SK-N-SH (cell line): ENCODE measurements at regions not wholly inside any gene's neighbourhood (a gene's known extent, or its start where the extent isn't known, plus 50 kb on each side); places are given as distances from the start of the nearest gene placed in this dataset.

Experiments
- CTCF ChIA-PET: fragments of 300-600, 350-600 bp; formaldehyde crosslinking; extraction: SDS; loops from one replicate; lab custom pipeline; 2021; lab: Yijun Ruan, JAX
- POLR2A ChIA-PET: fragments of 350-600 bp; sonication (Branson Sonifier 250); formaldehyde crosslinking; extraction: SDS; loops from one replicate; lab custom pipeline; 2020; ENCODE audit warnings: antibody characterized with exemption, inconsistent platforms; lab: Yijun Ruan, JAX
- DNase-seq: peaks from one replicate; pipeline ENCODE4 v3.0.0; 2012
- H2AFZ ChIP-seq: fragments of 200-600 bp; sonication (generic); 2 replicates; pipeline ENCODE4 v1.8.1; 2016; ENCODE audit warnings: antibody characterized with exemption, mild to moderate bottlenecking, low read depth
- H3F3A ChIP-seq: fragments of 200-600 bp; sonication (generic); replicated peaks from 2 replicates; pipeline ENCODE3; 2016; ENCODE audit warnings: antibody characterized with exemption, mild to moderate bottlenecking; ENCODE audit not compliant: insufficient read depth
- H3K27ac ChIP-seq, 2 experiments: fragments of 200-500 bp in 1 of 2; fragments of 200-600 bp in 1 of 2; sonication (Bioruptor generic) in 1 of 2; sonication (generic), shearing (Covaris generic) in 1 of 2; 2 replicates each; pipeline versions ENCODE4 v1.5.1 to v1.6.1; 2014 to 2016; ENCODE audit warnings: low read depth in 2 of 2, inconsistent platforms in 1 of 2, low read length in 1 of 2, mild to moderate bottlenecking in 1 of 2, mixed read lengths in 1 of 2
- H3K27me3 ChIP-seq: fragments of 200-600 bp; sonication (generic), shearing (Covaris generic); 2 replicates; pipeline ENCODE4 v1.6.1; 2016; ENCODE audit warnings: mixed run types; ENCODE audit not compliant: insufficient read depth
- H3K36me3 ChIP-seq, 2 experiments: fragments of 200-500 bp in 1 of 2; fragments of 200-600 bp in 1 of 2; sonication (Bioruptor generic) in 1 of 2; sonication (generic) in 1 of 2; replicated peaks in 1 of 2; 2 replicates each; pipeline versions ENCODE3 to v1.5.1; 2014 to 2016; ENCODE audit warnings: low read length in 1 of 2, mild to moderate bottlenecking in 1 of 2; ENCODE audit not compliant: insufficient read depth in 2 of 2, control insufficient read depth in 1 of 2
- H3K4me1 ChIP-seq, 2 experiments: fragments of 200-500 bp in 1 of 2; fragments of 200-600 bp in 1 of 2; sonication (Bioruptor generic) in 1 of 2; sonication (generic), shearing (Covaris generic) in 1 of 2; 2 replicates each; pipeline versions ENCODE4 v1.5.1 to v1.6.1; 2014 to 2016; ENCODE audit warnings: low read depth in 1 of 2, low read length in 1 of 2, mixed run types in 1 of 2; ENCODE audit not compliant: insufficient read depth in 2 of 2, control insufficient read depth in 1 of 2
- H3K4me2 ChIP-seq: fragments of 200-600 bp; sonication (generic), shearing (Covaris generic); 2 replicates; pipeline ENCODE4 v1.6.1; 2017; ENCODE audit warnings: mixed run types
- H3K4me3 ChIP-seq, 2 experiments: fragments of 200-500 bp in 1 of 2; fragments of 200-600 bp in 1 of 2; sonication (Bioruptor generic) in 1 of 2; sonication (generic), shearing (Covaris generic) in 1 of 2; 2 replicates each; pipeline versions ENCODE4 v1.5.1 to v1.8.1; 2014 to 2016; ENCODE audit warnings: low read depth in 2 of 2, inconsistent platforms in 1 of 2, low read length in 1 of 2, mild to moderate bottlenecking in 1 of 2, mixed read lengths in 1 of 2, moderate library complexity in 1 of 2
- H3K79me2 ChIP-seq: fragments of 200-600 bp; sonication (generic); 2 replicates; pipeline ENCODE4 v1.8.1; 2017; ENCODE audit warnings: mild to moderate bottlenecking; ENCODE audit not compliant: insufficient read depth
- H3K9ac ChIP-seq: fragments of 200-600 bp; sonication (generic); 2 replicates; pipeline ENCODE4 v1.6.1; 2017; ENCODE audit warnings: mixed run types
- H3K9me2 ChIP-seq: fragments of 200-600 bp; sonication (generic); 2 replicates; pipeline ENCODE4 v1.6.1; 2017; ENCODE audit warnings: mixed run types
- H3K9me3 ChIP-seq: fragments of 200-600 bp; sonication (generic); 2 replicates; pipeline ENCODE4 v1.6.1; 2017; ENCODE audit warnings: mixed run types, mild to moderate bottlenecking, moderate library complexity
- H4K20me1 ChIP-seq: fragments of 200-600 bp; sonication (generic); 2 replicates; pipeline ENCODE4 v1.6.1; 2017; ENCODE audit warnings: mild to moderate bottlenecking, mixed run types; ENCODE audit not compliant: insufficient read depth
- CHD2 ChIP-seq: fragments of 150-350 bp; IDR thresholded peaks from 2 replicates; pipeline ENCODE4 v1.6.1; 2018; ENCODE audit warnings: low read length; ENCODE audit not compliant: partially characterized antibody
- EP300 ChIP-seq, 2 experiments: IDR thresholded peaks; 2 replicates each; pipeline versions ENCODE4 v1.4.0 to v1.6.1; 2012; ENCODE audit warnings: borderline replicate concordance in 1 of 2, low read depth in 1 of 2, low read length in 1 of 2
- EZH2phosphoT487 ChIP-seq: fragments of 200-600 bp; sonication (generic); IDR thresholded peaks from 2 replicates; pipeline ENCODE4 v1.6.1; 2017; ENCODE audit warnings: low read depth, mixed run types, mild to moderate bottlenecking, antibody characterized with exemption, moderate library complexity, borderline replicate concordance
- FOSL2 ChIP-seq: IDR thresholded peaks from 2 replicates; pipeline ENCODE4 v1.4.0; 2012; ENCODE audit warnings: low read depth, mild to moderate bottlenecking, moderate library complexity, borderline replicate concordance
- FOXM1 ChIP-seq: IDR thresholded peaks from 2 replicates; pipeline ENCODE4 v1.4.0; 2012; ENCODE audit warnings: low read depth, mild to moderate bottlenecking
- GABPA ChIP-seq: IDR thresholded peaks from 2 replicates; pipeline ENCODE4 v1.4.0; 2012; ENCODE audit warnings: low read depth, mild to moderate bottlenecking
- JUND ChIP-seq: IDR thresholded peaks from 2 replicates; pipeline ENCODE4 v1.4.0; 2012
- MEF2A ChIP-seq: IDR thresholded peaks from 2 replicates; pipeline ENCODE4 v1.4.0; 2012; ENCODE audit warnings: low read depth, borderline replicate concordance
- MXI1 ChIP-seq: IDR thresholded peaks from 2 replicates; pipeline ENCODE4 v1.6.1; 2012; ENCODE audit warnings: mild to moderate bottlenecking, low read depth, low read length, improper control_type of control experiment
- NFIC ChIP-seq: IDR thresholded peaks from 2 replicates; pipeline ENCODE4 v1.4.0; 2012; ENCODE audit warnings: borderline replicate concordance
- RAD21 ChIP-seq: IDR thresholded peaks from 2 replicates; pipeline ENCODE4 v1.6.1; 2012; ENCODE audit warnings: mild to moderate bottlenecking, low read length
- RFX5 ChIP-seq: IDR thresholded peaks from 2 replicates; pipeline ENCODE4 v1.6.1; 2012; ENCODE audit warnings: mild to moderate bottlenecking, improper control_type of control experiment, low read length
- RXRA ChIP-seq: IDR thresholded peaks from 2 replicates; pipeline ENCODE4 v1.4.0; 2012; ENCODE audit warnings: low read depth, mild to moderate bottlenecking, borderline replicate concordance
- WGBS: methylation state at CpG from one replicate; pipeline ENCODE4 v1.1.6; 2017; ENCODE audit warnings: low lambda C conversion rate; 5-methylcytosine and 5-hydroxymethylcytosine counted together
- TF ChIP-seq, protein P1 (sequence below): IDR thresholded peaks from 2 replicates; pipeline ENCODE4; 2012
- TF ChIP-seq, protein P2 (sequence below): IDR thresholded peaks from 2 replicates; pipeline ENCODE4 v1.4.0; 2012; ENCODE audit warnings: low read depth, borderline replicate concordance
- TF ChIP-seq, protein P3 (sequence below): IDR thresholded peaks from 2 replicates; pipeline ENCODE4 v1.6.1; 2012; ENCODE audit warnings: mild to moderate bottlenecking, low read depth, low read length, moderate library complexity
- TF ChIP-seq, protein P4 (sequence below): IDR thresholded peaks from 2 replicates; pipeline ENCODE4 v1.4.0; 2012; ENCODE audit warnings: low read depth

DNA sequence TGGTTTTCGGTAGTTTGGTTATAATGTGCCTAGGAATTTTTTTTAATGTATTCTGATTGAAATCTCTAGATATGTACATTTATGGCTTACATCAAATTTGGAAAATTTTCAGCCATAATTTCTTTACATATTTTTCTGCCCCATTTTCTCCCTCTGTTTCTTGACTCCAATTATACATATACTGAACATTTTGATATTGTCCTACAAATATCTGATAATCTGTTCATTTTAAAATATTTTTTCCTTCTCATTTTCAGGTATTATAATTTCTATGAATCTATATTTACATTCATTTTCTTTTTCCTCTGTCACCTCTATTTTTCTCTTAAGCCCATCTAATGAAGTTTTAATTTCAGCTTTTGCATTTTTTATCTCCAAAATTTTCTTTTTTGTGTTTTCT, 82.7 kb upstream of the TMLHE start (continued):
- TF ChIP-seq, protein P1, sequence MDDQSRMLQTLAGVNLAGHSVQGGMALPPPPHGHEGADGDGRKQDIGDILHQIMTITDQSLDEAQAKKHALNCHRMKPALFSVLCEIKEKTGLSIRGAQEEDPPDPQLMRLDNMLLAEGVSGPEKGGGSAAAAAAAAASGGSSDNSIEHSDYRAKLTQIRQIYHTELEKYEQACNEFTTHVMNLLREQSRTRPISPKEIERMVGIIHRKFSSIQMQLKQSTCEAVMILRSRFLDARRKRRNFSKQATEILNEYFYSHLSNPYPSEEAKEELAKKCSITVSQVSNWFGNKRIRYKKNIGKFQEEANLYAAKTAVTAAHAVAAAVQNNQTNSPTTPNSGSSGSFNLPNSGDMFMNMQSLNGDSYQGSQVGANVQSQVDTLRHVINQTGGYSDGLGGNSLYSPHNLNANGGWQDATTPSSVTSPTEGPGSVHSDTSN = no peak
- TF ChIP-seq MXI1 (no peak), MEF2A (no peak), FOXM1 (no peak)

DNA sequence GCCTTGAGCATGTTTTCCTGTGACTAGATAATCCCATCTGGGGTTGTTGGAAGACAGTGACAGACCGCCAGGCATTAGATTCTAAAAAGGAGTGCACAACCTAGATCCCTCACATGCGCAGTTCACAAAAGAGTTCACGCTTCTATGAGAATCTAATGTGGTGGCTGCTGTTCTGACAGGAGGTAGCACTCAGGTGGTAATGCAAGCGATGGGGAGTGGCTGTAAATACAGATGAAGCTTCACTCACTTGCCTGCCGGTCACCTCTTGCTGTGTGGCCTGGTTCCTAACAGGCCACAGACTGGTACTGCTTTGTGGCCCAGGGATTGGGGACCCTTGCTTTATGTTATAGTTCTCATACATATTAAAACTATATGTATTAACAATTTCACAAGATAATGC, 81.9 kb upstream of the TMLHE start:
- no peaks in the 10 kb centered on the region for H3K79me2 ChIP-seq
- H3K27me3 ChIP-seq = no peaks in the 10 kb centered on the region
- H3K4me2 ChIP-seq = no peak overlapping the region
- no peak for DNase-seq
- no peaks in the 10 kb centered on the region for H4K20me1 ChIP-seq
- H3K4me3 ChIP-seq = no peak overlapping the region
- no peaks in the 10 kb centered on the region for H3K4me1 ChIP-seq
- H2AFZ ChIP-seq = no peak overlapping the region
- H3F3A ChIP-seq = no peaks in the 10 kb centered on the region
- WGBS = 27% methylated on average over 5 of the region's 5 CpGs
- ChIA-PET CTCF (interaction anchor here (0.6 kb wide), 1 partner anchor 101 kb away, joined by 3 read pairs; no protein-coding TSS in a partner anchor), POLR2A (no interaction called here)
- no peaks in the 10 kb centered on the region for H3K9me3 ChIP-seq
- TF ChIP-seq RFX5 (no peak), CHD2 (no peak), EZH2phosphoT487 (no peak), RXRA (no peak), MXI1 (no peak), FOXM1 (no peak), GABPA (no peak), RAD21 (no peak), JUND (no peak), FOSL2 (no peak), EP300 (IDR thresholded peaks at IDR 0.05; ENCODE audit: borderline replicate concordance in 1 of 2, low read depth in 1 of 2, low read length in 1 of 2) (no peak), NFIC (no peak)
- TF ChIP-seq, protein P2, sequence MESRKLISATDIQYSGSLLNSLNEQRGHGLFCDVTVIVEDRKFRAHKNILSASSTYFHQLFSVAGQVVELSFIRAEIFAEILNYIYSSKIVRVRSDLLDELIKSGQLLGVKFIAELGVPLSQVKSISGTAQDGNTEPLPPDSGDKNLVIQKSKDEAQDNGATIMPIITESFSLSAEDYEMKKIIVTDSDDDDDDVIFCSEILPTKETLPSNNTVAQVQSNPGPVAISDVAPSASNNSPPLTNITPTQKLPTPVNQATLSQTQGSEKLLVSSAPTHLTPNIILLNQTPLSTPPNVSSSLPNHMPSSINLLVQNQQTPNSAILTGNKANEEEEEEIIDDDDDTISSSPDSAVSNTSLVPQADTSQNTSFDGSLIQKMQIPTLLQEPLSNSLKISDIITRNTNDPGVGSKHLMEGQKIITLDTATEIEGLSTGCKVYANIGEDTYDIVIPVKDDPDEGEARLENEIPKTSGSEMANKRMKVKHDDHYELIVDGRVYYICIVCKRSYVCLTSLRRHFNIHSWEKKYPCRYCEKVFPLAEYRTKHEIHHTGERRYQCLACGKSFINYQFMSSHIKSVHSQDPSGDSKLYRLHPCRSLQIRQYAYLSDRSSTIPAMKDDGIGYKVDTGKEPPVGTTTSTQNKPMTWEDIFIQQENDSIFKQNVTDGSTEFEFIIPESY = no peak
- TF ChIP-seq, protein P3, sequence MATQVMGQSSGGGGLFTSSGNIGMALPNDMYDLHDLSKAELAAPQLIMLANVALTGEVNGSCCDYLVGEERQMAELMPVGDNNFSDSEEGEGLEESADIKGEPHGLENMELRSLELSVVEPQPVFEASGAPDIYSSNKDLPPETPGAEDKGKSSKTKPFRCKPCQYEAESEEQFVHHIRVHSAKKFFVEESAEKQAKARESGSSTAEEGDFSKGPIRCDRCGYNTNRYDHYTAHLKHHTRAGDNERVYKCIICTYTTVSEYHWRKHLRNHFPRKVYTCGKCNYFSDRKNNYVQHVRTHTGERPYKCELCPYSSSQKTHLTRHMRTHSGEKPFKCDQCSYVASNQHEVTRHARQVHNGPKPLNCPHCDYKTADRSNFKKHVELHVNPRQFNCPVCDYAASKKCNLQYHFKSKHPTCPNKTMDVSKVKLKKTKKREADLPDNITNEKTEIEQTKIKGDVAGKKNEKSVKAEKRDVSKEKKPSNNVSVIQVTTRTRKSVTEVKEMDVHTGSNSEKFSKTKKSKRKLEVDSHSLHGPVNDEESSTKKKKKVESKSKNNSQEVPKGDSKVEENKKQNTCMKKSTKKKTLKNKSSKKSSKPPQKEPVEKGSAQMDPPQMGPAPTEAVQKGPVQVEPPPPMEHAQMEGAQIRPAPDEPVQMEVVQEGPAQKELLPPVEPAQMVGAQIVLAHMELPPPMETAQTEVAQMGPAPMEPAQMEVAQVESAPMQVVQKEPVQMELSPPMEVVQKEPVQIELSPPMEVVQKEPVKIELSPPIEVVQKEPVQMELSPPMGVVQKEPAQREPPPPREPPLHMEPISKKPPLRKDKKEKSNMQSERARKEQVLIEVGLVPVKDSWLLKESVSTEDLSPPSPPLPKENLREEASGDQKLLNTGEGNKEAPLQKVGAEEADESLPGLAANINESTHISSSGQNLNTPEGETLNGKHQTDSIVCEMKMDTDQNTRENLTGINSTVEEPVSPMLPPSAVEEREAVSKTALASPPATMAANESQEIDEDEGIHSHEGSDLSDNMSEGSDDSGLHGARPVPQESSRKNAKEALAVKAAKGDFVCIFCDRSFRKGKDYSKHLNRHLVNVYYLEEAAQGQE = no peak
- TF ChIP-seq, protein P4, sequence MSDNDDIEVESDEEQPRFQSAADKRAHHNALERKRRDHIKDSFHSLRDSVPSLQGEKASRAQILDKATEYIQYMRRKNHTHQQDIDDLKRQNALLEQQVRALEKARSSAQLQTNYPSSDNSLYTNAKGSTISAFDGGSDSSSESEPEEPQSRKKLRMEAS = no peak
- no peaks in the 10 kb centered on the region for H3K9me2 ChIP-seq
- H3K36me3 ChIP-seq = no peaks in the 10 kb centered on the region
- H3K27ac ChIP-seq = no peak overlapping the region
- no peak overlapping the region for H3K9ac ChIP-seq
